ENCODE measurements at regions not wholly inside any gene's neighbourhood (a gene's known extent, or its start where the extent isn't known, plus 50 kb on each side); places are given as distances from the start of the nearest gene placed in this dataset.
"Not testable (repeated sequence)": the region's sequence is repeated elsewhere in the genome, so short reads cannot be mapped to it uniquely, and the experiment has no call there.

GRCh38 chr2:109719871-109720270 lies 74.2 kb upstream of the RGPD5 start:
- peak in 1 of 2 experiments; percentile 21 for DNase-seq (ENCODE audit: low spot score in 2 of 2, unreplicated experiment in 2 of 2)
- Mint-ChIP-seq H3K27me3 (ENCODE audit: low read depth) (no peaks in the 10 kb centered on the region), H3K27ac (no peak overlapping the region), H3K36me3 (no peaks in the 10 kb centered on the region), H3K4me1 (peaks cover 29% of the 10 kb centered on the region), H3K9me3 (peaks cover 14% of the 10 kb centered on the region), H3K4me3 (no peak overlapping the region)
- no peak for TF ChIP-seq CTCF (IDR thresholded peaks at IDR 0.05; ENCODE audit: unreplicated experiment)

- peaks cover 25% of the 10 kb centered on the region for H3K4me1 Mint-ChIP-seq
- no peaks in the 10 kb centered on the region for H3K27me3 Mint-ChIP-seq (ENCODE audit: low read depth)
- peak overlapping the region; percentile 63 for H3K27ac Mint-ChIP-seq
Observed at GRCh38 chr2:109720380-109721106, 73.6 kb upstream of the RGPD5 start.

GRCh38 chr2:109721135-109721534 lies 73.0 kb upstream of the RGPD5 start:
- no peaks in the 10 kb centered on the region for H3K27me3 Mint-ChIP-seq (ENCODE audit: low read depth)
- no peak for TF ChIP-seq CTCF (IDR thresholded peaks at IDR 0.05; ENCODE audit: unreplicated experiment)
- H3K27ac Mint-ChIP-seq: peak overlapping the region; percentile 63
- peak in 1 of 2 experiments; percentile 41 for DNase-seq (ENCODE audit: low spot score in 2 of 2, unreplicated experiment in 2 of 2)
- H3K36me3 Mint-ChIP-seq: no peaks in the 10 kb centered on the region
- peak overlapping the region; percentile 14 for H3K4me3 Mint-ChIP-seq
- peaks cover 14% of the 10 kb centered on the region for H3K9me3 Mint-ChIP-seq
- peaks cover 24% of the 10 kb centered on the region for H3K4me1 Mint-ChIP-seq

More at GRCh38 chr2:109720380-109721106, 73.6 kb upstream of the RGPD5 start:
- no peak for TF ChIP-seq CTCF (IDR thresholded peaks at IDR 0.05; ENCODE audit: unreplicated experiment)
- Mint-ChIP-seq H3K9me3 (peaks cover 14% of the 10 kb centered on the region), H3K4me3 (no peak overlapping the region), H3K36me3 (no peaks in the 10 kb centered on the region)
- DNase-seq (ENCODE audit: low spot score in 2 of 2, unreplicated experiment in 2 of 2): peak in 1 of 2 experiments; percentile 36

GRCh38 chr2:109721626-109722025 lies 72.5 kb upstream of the RGPD5 start:
- no peak for TF ChIP-seq CTCF (IDR thresholded peaks at IDR 0.05; ENCODE audit: unreplicated experiment)
- Mint-ChIP-seq H3K27me3 (ENCODE audit: low read depth) (no peaks in the 10 kb centered on the region), H3K4me3 (no peak overlapping the region), H3K9me3 (peaks cover 14% of the 10 kb centered on the region), H3K4me1 (peaks cover 24% of the 10 kb centered on the region), H3K27ac (peak overlapping the region; percentile 82), H3K36me3 (no peaks in the 10 kb centered on the region)
- DNase-seq (ENCODE audit: low spot score in 2 of 2, unreplicated experiment in 2 of 2): peak in 1 of 2 experiments; percentile 36

GRCh38 chr2:109722026-109722425 lies 72.1 kb upstream of the RGPD5 start:
- Mint-ChIP-seq H3K36me3 (no peaks in the 10 kb centered on the region), H3K9me3 (peaks cover 14% of the 10 kb centered on the region), H3K4me1 (peaks cover 24% of the 10 kb centered on the region), H3K4me3 (no peak overlapping the region), H3K27ac (peak overlapping the region; percentile 82), H3K27me3 (ENCODE audit: low read depth) (no peaks in the 10 kb centered on the region)
- no peak for TF ChIP-seq CTCF (IDR thresholded peaks at IDR 0.05; ENCODE audit: unreplicated experiment)
- DNase-seq (ENCODE audit: low spot score in 2 of 2, unreplicated experiment in 2 of 2): peak in 1 of 2 experiments; percentile 45

- not testable (repeated sequence) for H3K36me3 Mint-ChIP-seq; DNase-seq (ENCODE audit: low spot score in 2 of 2, unreplicated experiment in 2 of 2); H3K27me3 Mint-ChIP-seq (ENCODE audit: low read depth); H3K4me3 Mint-ChIP-seq
- Mint-ChIP-seq H3K4me1 (peaks cover 24% of the 10 kb centered on the region), H3K9me3 (peaks cover 14% of the 10 kb centered on the region), H3K27ac (peak overlapping the region; percentile 82)
Observed at GRCh38 chr2:109722640-109723039, 71.5 kb upstream of the RGPD5 start.

GRCh38 chr2:109723153-109723552 lies 71.0 kb upstream of the RGPD5 start:
- H3K27me3 Mint-ChIP-seq (ENCODE audit: low read depth); H3K4me3 Mint-ChIP-seq: not testable (repeated sequence)
- DNase-seq (ENCODE audit: low spot score in 2 of 2, unreplicated experiment in 2 of 2): peak in 1 of 2 experiments; percentile 11

More at GRCh38 chr2:109723153-109723552, 71.0 kb upstream of the RGPD5 start:
- peaks cover 24% of the 10 kb centered on the region for H3K4me1 Mint-ChIP-seq
- not testable (repeated sequence) for H3K27ac Mint-ChIP-seq, H3K36me3 Mint-ChIP-seq
- peaks cover 10% of the 10 kb centered on the region for H3K9me3 Mint-ChIP-seq

All from mesothelial cell of epicardium (in vitro differentiated cells).